HepG2 (cell line): ENCODE measurements at regions not wholly inside any gene's neighbourhood (a gene's known extent, or its start where the extent isn't known, plus 50 kb on each side); places are given as distances from the start of the nearest gene placed in this dataset.
A peak's percentile ranks its signal among the peaks of the same experiment; 100 is the strongest.

Experiments
- ATAC-seq: fragments of 200-7000 bp; cut with Tn5 transposase; 3 replicates; pipeline ENCODE4 v1.9.1; 2020; ENCODE audit warnings: mild to moderate bottlenecking, moderate library complexity
- BruUV-seq: library from RNA; stranded (reverse); fragments of 400-500 nt; replicated peaks from 2 replicates; lab custom pipeline; 2021; lab: Mats Ljungman, UMichigan
- CTCF ChIA-PET: fragments of 300-600 bp; formaldehyde crosslinking; extraction: SDS; loops from one replicate; lab custom pipeline; 2021; ENCODE audit warnings: low total read pairs, inconsistent platforms, low intra/inter-chr PET ratio; lab: Yijun Ruan, JAX
- POLR2A ChIA-PET: fragments of 350-600 bp; sonication (Branson Sonifier 250); formaldehyde crosslinking; loops from one replicate; lab custom pipeline; 2020; ENCODE audit warnings: antibody characterized with exemption, inconsistent platforms; lab: Yijun Ruan, JAX
- DNase-seq: peaks from one replicate; pipeline ENCODE4 v3.0.0-alpha.2; 2015; ENCODE audit warnings: low spot score
- FAIRE-seq: peaks from 3 replicates; lab custom pipeline; 2011; peaks lifted over from hg19 to GRCh38; lab: Jason Lieb, UNC
- H2AFZ ChIP-seq: one replicate; pipeline ENCODE4 v1.6.1; 2011; ENCODE audit warnings: low read length, inconsistent platforms
- H3K27ac ChIP-seq: fragments of 300-600 bp; 3 replicates; pipeline ENCODE4 v1.8.0; 2011; ENCODE audit warnings: mixed run types, mild to moderate bottlenecking, mixed read lengths, low read length, inconsistent platforms; ENCODE audit not compliant: insufficient read depth; ENCODE audit errors: extremely low read length
- H3K27me3 ChIP-seq, 2 experiments: fragments of 200-600 bp in 1 of 2; 2 replicates in 1 of 2; 3 replicates in 1 of 2; pipeline versions ENCODE4 v1.6.0 to v1.8.0; 2011; ENCODE audit warnings: low read length in 2 of 2, mild to moderate bottlenecking in 2 of 2, moderate library complexity in 2 of 2, inconsistent platforms in 1 of 2; ENCODE audit not compliant: insufficient read depth in 2 of 2, control insufficient read depth in 1 of 2
- H3K36me3 ChIP-seq, 2 experiments: fragments of 200-600 bp in 1 of 2; replicated peaks in 1 of 2; 2 replicates in 1 of 2; 3 replicates in 1 of 2; pipeline versions ENCODE4 v1.5.1 to v1.8.0; 2011; ENCODE audit warnings: low read length in 2 of 2, inconsistent platforms in 1 of 2; ENCODE audit not compliant: insufficient read depth in 2 of 2, control insufficient read depth in 1 of 2
- H3K4me1 ChIP-seq: 2 replicates; pipeline ENCODE4 v1.5.1; 2012; ENCODE audit warnings: low read length, inconsistent platforms; ENCODE audit not compliant: insufficient read depth
- H3K4me2 ChIP-seq: 2 replicates; pipeline ENCODE4 v1.6.0; 2011; ENCODE audit warnings: low read depth, low read length, inconsistent platforms
- H3K4me3 ChIP-seq, 3 experiments: fragments of 200-600 bp in 1 of 3; sonication (generic), shearing (Covaris generic) in 1 of 3; replicated peaks in 1 of 3; 2 replicates each; pipeline ENCODE4 v1.5.1; 2011 to 2016; ENCODE audit warnings: low read length in 3 of 3, inconsistent platforms in 2 of 3, low read depth in 2 of 3, mild to moderate bottlenecking in 2 of 3, control low read depth in 1 of 3, mixed read lengths in 1 of 3; ENCODE audit not compliant: insufficient read depth in 1 of 3
- H3K79me2 ChIP-seq: one replicate; pipeline ENCODE4 v1.6.1; 2011; ENCODE audit warnings: low read length, inconsistent platforms; ENCODE audit not compliant: insufficient read depth
- H3K9ac ChIP-seq: 2 replicates; pipeline ENCODE4 v1.6.0; 2011; ENCODE audit warnings: mild to moderate bottlenecking, low read depth, low read length, inconsistent platforms; ENCODE audit not compliant: insufficient read depth
- H3K9me3 ChIP-seq: 2 replicates; pipeline ENCODE4 v1.5.1; 2012; ENCODE audit warnings: mild to moderate bottlenecking, low read length
- H4K20me1 ChIP-seq: 2 replicates; pipeline ENCODE4 v1.6.0; 2011; ENCODE audit warnings: inconsistent platforms, mild to moderate bottlenecking, low read length, moderate library complexity; ENCODE audit not compliant: insufficient read depth
- CEBPG ChIP-seq: IDR thresholded peaks from 2 replicates; pipeline ENCODE4 v1.6.1; 2016
- HMGXB3 ChIP-seq: sonication (generic); formaldehyde crosslinking; IDR thresholded peaks from 2 replicates; pipeline ENCODE4 v1.4.0; 2020; ENCODE audit warnings: missing genetic modification reagents, borderline replicate concordance
- HOXA5 ChIP-seq: sonication (generic); formaldehyde crosslinking; IDR thresholded peaks from 2 replicates; pipeline ENCODE4 v1.4.0; 2020; ENCODE audit warnings: missing genetic modification reagents
- KLF16 ChIP-seq, 2 experiments: sonication (generic) in 1 of 2; formaldehyde crosslinking in 1 of 2; IDR thresholded peaks; 2 replicates each; pipeline versions ENCODE4 v1.6.1 to v1.8.0; 2016 to 2023; ENCODE audit warnings: missing genetic modification reagents in 2 of 2, missing compliant biosample characterization in 1 of 2
- MTF1 ChIP-seq: sonication (generic); formaldehyde crosslinking; IDR thresholded peaks from 2 replicates; pipeline ENCODE4 v1.5.0; 2020; ENCODE audit warnings: missing genetic modification reagents
- MXI1 ChIP-seq: IDR thresholded peaks from 3 replicates; pipeline ENCODE4 v1.6.1; 2012; ENCODE audit warnings: low read depth, low read length, inconsistent platforms, borderline replicate concordance
- MYNN ChIP-seq: sonication (generic); formaldehyde crosslinking; IDR thresholded peaks from 2 replicates; pipeline ENCODE4 v1.4.0; 2020; ENCODE audit warnings: mild to moderate bottlenecking, low read depth, missing genetic modification reagents
- PBX2 ChIP-seq: IDR thresholded peaks from 2 replicates; pipeline ENCODE4 v1.6.1; 2016; ENCODE audit warnings: control low read depth
- RAD21 ChIP-seq: fragments of 450-650 bp; formaldehyde crosslinking; IDR thresholded peaks from 2 replicates; pipeline ENCODE4 v1.5.0; 2020; ENCODE audit warnings: mild to moderate bottlenecking
- STAG1 ChIP-seq: sonication (generic); formaldehyde crosslinking; IDR thresholded peaks from 2 replicates; pipeline ENCODE4 v1.4.0; 2020; ENCODE audit warnings: missing genetic modification reagents
- THAP11 ChIP-seq: IDR thresholded peaks from 2 replicates; pipeline ENCODE4 v1.6.1; 2016; ENCODE audit warnings: missing biosample characterization, missing genetic modification reagents
- ZFY ChIP-seq: sonication (generic); formaldehyde crosslinking; IDR thresholded peaks from 2 replicates; pipeline ENCODE4 v1.4.0; 2020; ENCODE audit warnings: missing genetic modification reagents
- ZNF343 ChIP-seq: sonication (generic); formaldehyde crosslinking; IDR thresholded peaks from 2 replicates; pipeline ENCODE4 v1.4.0; 2020; ENCODE audit warnings: mild to moderate bottlenecking, missing genetic modification reagents
- WGBS: methylation state at CpG from one replicate; pipeline ENCODE4 v1.1.6; 2017; ENCODE audit warnings: low lambda C conversion rate; 5-methylcytosine and 5-hydroxymethylcytosine counted together
- in situ Hi-C: cut with HindIII; loops from 2 replicates; pipeline ENCODE4 v1.10.0; 2017; ENCODE audit warnings: low pct_unique_long_range_greater_than_20kb; ENCODE audit not compliant: extremely low pct_ligation_motif_present
- intact Hi-C: fragments of 100-400 bp; cut with micrococcal nuclease; formaldehyde crosslinking; loops from one replicate; pipeline ENCODE4 v1.10.0; 2022; ENCODE audit not compliant: unreplicated experiment
- TF ChIP-seq, protein P1 (sequence below): sonication (generic); formaldehyde crosslinking; IDR thresholded peaks from 2 replicates; pipeline ENCODE4 v1.5.0; 2020; ENCODE audit warnings: mild to moderate bottlenecking, missing genetic modification reagents, moderate library complexity

DNA sequence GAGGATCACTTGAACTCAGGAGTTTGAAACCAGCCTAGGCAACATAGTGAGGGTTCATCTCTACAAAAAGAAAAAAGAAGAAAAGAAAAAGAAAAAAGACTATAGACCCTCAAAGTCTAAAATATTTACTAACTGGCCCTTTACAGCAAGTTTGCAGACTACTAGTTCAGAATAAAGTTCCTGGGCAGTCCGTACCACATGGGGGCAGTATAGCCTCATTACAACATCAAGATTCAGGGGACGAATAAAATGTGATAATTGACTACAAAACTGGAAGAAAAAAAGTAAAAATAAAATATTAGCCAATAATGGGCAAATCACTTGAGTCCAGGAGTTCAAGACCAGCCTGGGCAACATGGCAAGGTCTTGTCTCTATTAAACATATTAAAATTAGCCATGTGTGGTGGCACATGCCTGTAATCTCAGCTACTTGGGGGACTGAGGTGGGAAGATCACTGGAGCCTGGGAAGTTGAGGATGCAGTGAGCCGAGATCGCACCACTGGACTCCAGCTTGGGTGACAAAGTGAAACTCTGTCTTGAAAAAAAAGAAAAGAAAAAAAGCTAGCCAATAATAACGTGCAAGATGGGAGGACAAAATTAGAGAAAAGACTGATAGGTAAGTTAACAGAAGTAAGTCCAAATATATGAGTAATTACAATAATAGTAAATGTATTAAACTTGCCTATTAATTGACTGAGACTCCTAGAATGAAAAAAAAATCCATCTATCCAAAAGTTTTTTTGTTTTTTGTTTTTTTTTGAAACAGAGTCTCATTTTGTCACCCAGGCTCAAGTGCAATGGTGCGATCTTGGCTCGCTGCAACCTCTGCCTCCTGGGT lies 129.4 kb upstream of the SEC14L1 start:
- no TSS peak for BruUV-seq
- Histone ChIP-seq H3K79me2 (no peaks in the 10 kb centered on the region), H3K27me3 (no peaks in the 10 kb centered on the region), H3K4me3 (no peak overlapping the region), H3K36me3 (no peaks in the 10 kb centered on the region), H3K9ac (no peak overlapping the region), H3K9me3 (peaks cover 10% of the 10 kb centered on the region), H3K27ac (no peak overlapping the region), H3K4me2 (no peak overlapping the region), H4K20me1 (no peaks in the 10 kb centered on the region), H3K4me1 (no peaks in the 10 kb centered on the region), H2AFZ (no peak overlapping the region)
- ChIA-PET CTCF (interaction anchor here (1.1 to 2.6 kb wide), 4 partner anchors 45 to 143 kb away, joined by 4 to 23 read pairs (median 5); partner anchors contain the start of gene MGAT5B), POLR2A (no interaction called here)
- 0 out of 3 replicates have a peak, but pooled peaks have one; percentile 39 for ATAC-seq
- peak; percentile 53 for DNase-seq
- intact Hi-C loops = loop anchor here (1.0 kb wide), 2 partner anchors 45 to 55 kb away; no protein-coding TSS in a partner anchor
- in situ Hi-C loops = loop anchor here (5.0 kb wide), 1 partner anchor 46 kb away; no protein-coding TSS in a partner anchor
- FAIRE-seq = peak; percentile 49
- 43% methylated on average over 7 of the region's 7 CpGs for WGBS
- TF ChIP-seq RAD21 (CRISPR knock-in tag) (peak; percentile 62), CEBPG (CRISPR knock-in tag) (0 out of 2 replicates have a peak, but pooled peaks have one; percentile 18), MYNN (no peak), THAP11 (CRISPR knock-in tag) (no peak), MTF1 (CRISPR knock-in tag) (0 out of 2 replicates have a peak, but pooled peaks have one; percentile 32), ZFY (CRISPR knock-in tag) (no peak), PBX2 (no peak), STAG1 (CRISPR knock-in tag) (peak; percentile 84), KLF16 (CRISPR knock-in tag; IDR thresholded peaks at IDR 0.05) (no peak), ZNF343 (CRISPR knock-in tag) (no peak), MXI1 (no peak), HOXA5 (0 out of 2 replicates have a peak, but pooled peaks have one; percentile 62), HMGXB3 (CRISPR knock-in tag) (no peak)
- TF ChIP-seq, protein P1, sequence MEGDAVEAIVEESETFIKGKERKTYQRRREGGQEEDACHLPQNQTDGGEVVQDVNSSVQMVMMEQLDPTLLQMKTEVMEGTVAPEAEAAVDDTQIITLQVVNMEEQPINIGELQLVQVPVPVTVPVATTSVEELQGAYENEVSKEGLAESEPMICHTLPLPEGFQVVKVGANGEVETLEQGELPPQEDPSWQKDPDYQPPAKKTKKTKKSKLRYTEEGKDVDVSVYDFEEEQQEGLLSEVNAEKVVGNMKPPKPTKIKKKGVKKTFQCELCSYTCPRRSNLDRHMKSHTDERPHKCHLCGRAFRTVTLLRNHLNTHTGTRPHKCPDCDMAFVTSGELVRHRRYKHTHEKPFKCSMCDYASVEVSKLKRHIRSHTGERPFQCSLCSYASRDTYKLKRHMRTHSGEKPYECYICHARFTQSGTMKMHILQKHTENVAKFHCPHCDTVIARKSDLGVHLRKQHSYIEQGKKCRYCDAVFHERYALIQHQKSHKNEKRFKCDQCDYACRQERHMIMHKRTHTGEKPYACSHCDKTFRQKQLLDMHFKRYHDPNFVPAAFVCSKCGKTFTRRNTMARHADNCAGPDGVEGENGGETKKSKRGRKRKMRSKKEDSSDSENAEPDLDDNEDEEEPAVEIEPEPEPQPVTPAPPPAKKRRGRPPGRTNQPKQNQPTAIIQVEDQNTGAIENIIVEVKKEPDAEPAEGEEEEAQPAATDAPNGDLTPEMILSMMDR (CRISPR knock-in tag) = peak; percentile 71
